ENCODE measurements at regions not wholly inside any gene's neighbourhood (a gene's known extent, or its start where the extent isn't known, plus 50 kb on each side); places are given as distances from the start of the nearest gene placed in this dataset.
"Not testable (repeated sequence)": the region's sequence is repeated elsewhere in the genome, so short reads cannot be mapped to it uniquely, and the experiment has no call there.

DNA sequence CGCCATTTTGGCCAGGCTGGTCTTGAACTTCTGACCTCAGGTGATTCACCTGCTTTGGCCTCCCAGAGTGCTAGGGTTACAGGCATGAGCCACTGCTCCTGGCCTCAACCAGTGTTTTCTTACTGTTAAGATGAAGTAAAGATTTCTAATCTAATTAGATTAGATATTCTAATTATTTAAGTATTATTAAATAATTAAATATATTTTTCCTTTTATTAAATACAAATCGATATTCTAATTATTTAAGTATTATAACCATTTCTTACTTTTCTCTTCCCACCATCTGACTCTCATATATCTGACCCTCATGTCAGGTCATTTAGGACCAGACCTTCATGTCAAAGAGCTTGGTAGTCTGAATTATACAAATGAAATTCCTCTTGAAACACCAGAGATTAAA is 1291.9 kb upstream of the EPHA6 start:
- POLR2A ChIA-PET, result no interaction called here
- H3K4me3 ChIP-seq (ENCODE audit: low read depth, low read length), result no peak overlapping the region
- no peak for DNase-seq (ENCODE audit: low read depth)
- H3K36me3 ChIP-seq (ENCODE audit: control insufficient read depth, insufficient read depth, low read length), result no peaks in the 10 kb centered on the region
- H3K27me3 ChIP-seq (ENCODE audit: control insufficient read depth, insufficient read depth, low read length), result no peaks in the 10 kb centered on the region
- CTCF ChIA-PET, result no interaction called here
- TF ChIP-seq, protein P1, sequence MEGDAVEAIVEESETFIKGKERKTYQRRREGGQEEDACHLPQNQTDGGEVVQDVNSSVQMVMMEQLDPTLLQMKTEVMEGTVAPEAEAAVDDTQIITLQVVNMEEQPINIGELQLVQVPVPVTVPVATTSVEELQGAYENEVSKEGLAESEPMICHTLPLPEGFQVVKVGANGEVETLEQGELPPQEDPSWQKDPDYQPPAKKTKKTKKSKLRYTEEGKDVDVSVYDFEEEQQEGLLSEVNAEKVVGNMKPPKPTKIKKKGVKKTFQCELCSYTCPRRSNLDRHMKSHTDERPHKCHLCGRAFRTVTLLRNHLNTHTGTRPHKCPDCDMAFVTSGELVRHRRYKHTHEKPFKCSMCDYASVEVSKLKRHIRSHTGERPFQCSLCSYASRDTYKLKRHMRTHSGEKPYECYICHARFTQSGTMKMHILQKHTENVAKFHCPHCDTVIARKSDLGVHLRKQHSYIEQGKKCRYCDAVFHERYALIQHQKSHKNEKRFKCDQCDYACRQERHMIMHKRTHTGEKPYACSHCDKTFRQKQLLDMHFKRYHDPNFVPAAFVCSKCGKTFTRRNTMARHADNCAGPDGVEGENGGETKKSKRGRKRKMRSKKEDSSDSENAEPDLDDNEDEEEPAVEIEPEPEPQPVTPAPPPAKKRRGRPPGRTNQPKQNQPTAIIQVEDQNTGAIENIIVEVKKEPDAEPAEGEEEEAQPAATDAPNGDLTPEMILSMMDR (IDR thresholded peaks at IDR 0.05; ENCODE audit: insufficient read depth, low read depth, low read length), result no peak

GRCh38 chr3:95539950-95540483 is 1274.4 kb upstream of the EPHA6 start:
- TF ChIP-seq, protein P1 (IDR thresholded peaks at IDR 0.05; ENCODE audit: insufficient read depth, low read depth, low read length), result no peak
- CTCF ChIA-PET, result interaction anchor here (0.6 kb wide), 1 partner anchor 1378 kb away, joined by 10 read pairs; no protein-coding TSS in a partner anchor

GRCh38 chr3:95565502-95565901 is 1248.9 kb upstream of the EPHA6 start:
- POLR2A ChIA-PET, result no interaction called here
- no peak for DNase-seq (ENCODE audit: low read depth)
- no peaks in the 10 kb centered on the region for H3K36me3 ChIP-seq (ENCODE audit: control insufficient read depth, insufficient read depth, low read length)
- H3K4me3 ChIP-seq (ENCODE audit: low read depth, low read length), result no peak overlapping the region
- no peaks in the 10 kb centered on the region for H3K27me3 ChIP-seq (ENCODE audit: control insufficient read depth, insufficient read depth, low read length)
- CTCF ChIA-PET, result no interaction called here
- TF ChIP-seq, protein P1 (IDR thresholded peaks at IDR 0.05; ENCODE audit: insufficient read depth, low read depth, low read length), result no peak

More at GRCh38 chr3:95539950-95540483, 1274.4 kb upstream of the EPHA6 start:
- DNase-seq (ENCODE audit: low read depth), result no peak
- H3K27me3 ChIP-seq (ENCODE audit: control insufficient read depth, insufficient read depth, low read length), result no peaks in the 10 kb centered on the region
- no peaks in the 10 kb centered on the region for H3K36me3 ChIP-seq (ENCODE audit: control insufficient read depth, insufficient read depth, low read length)
- POLR2A ChIA-PET, result no interaction called here
- H3K4me3 ChIP-seq (ENCODE audit: low read depth, low read length), result no peak overlapping the region

GRCh38 chr3:95567346-95567745 is 1247.0 kb upstream of the EPHA6 start:
- CTCF ChIA-PET, result no interaction called here

GRCh38 chr3:95586754-95587153 is 1227.6 kb upstream of the EPHA6 start:
- no peaks in the 10 kb centered on the region for H3K36me3 ChIP-seq (ENCODE audit: control insufficient read depth, insufficient read depth, low read length)
- no peak for DNase-seq (ENCODE audit: low read depth)
- H3K4me3 ChIP-seq (ENCODE audit: low read depth, low read length), result no peak overlapping the region
- TF ChIP-seq, protein P1 (IDR thresholded peaks at IDR 0.05; ENCODE audit: insufficient read depth, low read depth, low read length), result no peak
- POLR2A ChIA-PET, result no interaction called here
- H3K27me3 ChIP-seq (ENCODE audit: control insufficient read depth, insufficient read depth, low read length), result no peaks in the 10 kb centered on the region
- CTCF ChIA-PET, result no interaction called here

More at GRCh38 chr3:95567346-95567745, 1247.0 kb upstream of the EPHA6 start:
- Histone ChIP-seq H3K4me3 (ENCODE audit: low read depth, low read length) (no peak overlapping the region), H3K27me3 (ENCODE audit: control insufficient read depth, insufficient read depth, low read length) (no peaks in the 10 kb centered on the region), H3K36me3 (ENCODE audit: control insufficient read depth, insufficient read depth, low read length) (no peaks in the 10 kb centered on the region)
- POLR2A ChIA-PET, result no interaction called here
- no peak for DNase-seq (ENCODE audit: low read depth)
- TF ChIP-seq, protein P1 (IDR thresholded peaks at IDR 0.05; ENCODE audit: insufficient read depth, low read depth, low read length), result no peak

GRCh38 chr3:95587641-95588040 is 1226.8 kb upstream of the EPHA6 start:
- H3K36me3 ChIP-seq (ENCODE audit: control insufficient read depth, insufficient read depth, low read length); H3K27me3 ChIP-seq (ENCODE audit: control insufficient read depth, insufficient read depth, low read length); POLR2A ChIA-PET; CTCF ChIA-PET; H3K4me3 ChIP-seq (ENCODE audit: low read depth, low read length); DNase-seq (ENCODE audit: low read depth): not testable (repeated sequence)

All from BJ (cell line).